Astrocyte of the spinal cord (primary cell): ENCODE measurements at regions not wholly inside any gene's neighbourhood (a gene's known extent, or its start where the extent isn't known, plus 50 kb on each side); places are given as distances from the start of the nearest gene placed in this dataset.

Experiments
- DNase-seq: peaks from one replicate; pipeline ENCODE4 v3.0.0; 2011; ENCODE audit warnings: low read depth, low spot score
- H3K4me3 ChIP-seq: 2 replicates; pipeline ENCODE4 v1.5.1; 2011; ENCODE audit warnings: low read depth, mild to moderate bottlenecking, low read length, moderate library complexity
- CTCF ChIP-seq: IDR thresholded peaks from 2 replicates; pipeline ENCODE4 v1.5.1; 2012; ENCODE audit warnings: low read depth, mild to moderate bottlenecking, low read length, inconsistent platforms
- in situ Hi-C: cut with HindIII; loops from 2 replicates; pipeline ENCODE4 v1.10.0; 2017; ENCODE audit warnings: low sequenced_read_pairs

DNA sequence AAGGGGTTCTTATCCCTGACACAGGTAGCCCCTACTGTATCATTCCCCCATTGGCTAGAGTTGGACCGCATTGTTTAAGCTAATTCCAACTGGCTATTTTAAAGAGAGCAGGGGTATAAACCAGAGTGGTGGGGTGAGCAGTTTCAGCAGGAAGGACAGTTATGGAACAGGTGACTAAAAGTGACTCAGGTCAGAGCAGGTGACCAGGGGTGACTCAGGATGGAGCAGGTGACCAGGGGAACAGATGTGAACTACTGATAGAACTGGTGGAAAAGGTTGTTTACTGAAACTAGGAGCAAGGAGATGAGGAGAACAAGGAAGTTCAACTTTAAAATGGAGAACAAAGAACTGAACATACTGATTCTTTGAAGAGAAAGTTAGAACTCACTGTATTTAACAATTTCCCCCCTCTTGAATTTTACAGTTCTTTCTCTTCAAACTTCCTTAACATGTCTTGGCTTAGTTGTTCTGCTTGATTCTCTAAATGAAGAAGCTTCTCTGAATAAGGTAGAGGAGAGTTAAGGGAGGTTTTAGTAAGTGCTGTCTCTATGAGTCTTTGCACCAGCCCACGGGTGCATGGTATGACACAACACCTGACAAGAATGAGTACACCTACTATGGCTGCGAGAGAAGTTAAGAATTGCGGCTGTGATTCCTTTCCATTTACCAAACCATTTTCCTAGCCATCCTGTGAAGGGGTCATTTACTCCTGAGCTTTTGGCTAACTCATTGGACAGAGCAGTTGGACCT, 83.4 kb upstream of the WNT7A start:
- DNase-seq, result no peak
- no peak for TF ChIP-seq CTCF
- H3K4me3 ChIP-seq, result no peak overlapping the region
- in situ Hi-C loops, result no loop called here

DNA sequence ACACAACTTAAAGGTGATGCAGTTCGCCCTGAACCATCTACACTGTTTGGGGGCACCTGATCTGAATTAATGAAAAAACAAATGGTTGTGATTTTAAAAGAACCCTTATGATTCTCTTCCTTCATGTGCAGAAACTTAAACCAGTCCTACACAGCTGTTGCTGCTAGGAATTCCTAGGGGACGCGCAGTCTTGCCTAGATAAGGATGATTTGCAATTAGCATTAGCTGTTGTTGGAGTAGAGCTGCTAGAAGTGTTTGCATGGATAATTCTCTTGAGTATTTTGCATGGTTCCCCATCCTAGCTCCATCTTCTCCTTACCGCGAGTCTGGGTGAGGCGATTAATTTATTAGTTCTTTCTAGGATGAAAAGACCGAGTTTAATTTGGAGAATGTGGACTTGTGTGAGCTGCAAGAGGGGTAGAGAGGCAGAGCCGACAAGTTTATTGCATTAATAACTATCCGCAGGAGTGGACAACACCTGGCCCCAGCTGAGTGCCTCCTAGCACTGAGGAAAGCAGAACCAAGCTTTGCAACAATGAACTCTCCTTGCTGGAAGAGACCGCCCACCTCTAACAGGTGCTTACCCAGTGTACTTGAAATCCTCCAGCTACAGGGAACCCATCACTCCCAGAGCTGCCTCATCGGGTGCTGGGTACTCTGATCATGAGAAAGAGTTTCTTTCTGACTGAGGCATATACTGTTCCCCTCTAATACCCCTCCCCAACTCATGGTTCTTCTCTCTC, 75.0 kb upstream of the WNT7A start:
- no peak overlapping the region for H3K4me3 ChIP-seq
- in situ Hi-C loops, result no loop called here
- DNase-seq, result no peak
- TF ChIP-seq CTCF, result no peak

DNA sequence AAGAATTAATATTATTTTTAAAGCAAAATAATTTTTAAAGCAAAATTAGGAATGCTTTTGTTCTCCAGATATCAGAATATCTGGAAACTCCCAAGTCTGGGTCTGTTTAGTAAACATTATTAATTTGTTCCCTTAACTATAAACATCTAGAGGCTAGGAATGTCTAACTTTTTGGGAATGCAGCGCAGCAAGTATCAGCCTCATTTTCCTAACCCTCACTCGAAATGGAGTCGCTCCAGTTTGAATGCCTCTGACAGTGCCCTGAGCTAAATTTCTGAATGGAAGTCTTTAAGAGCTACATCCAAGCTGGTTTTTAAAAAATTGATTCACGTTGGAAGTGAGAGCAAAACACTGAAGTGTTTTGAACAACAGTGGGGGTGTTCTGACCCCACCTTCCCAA, 74.4 kb upstream of the WNT7A start:
- no peak for DNase-seq
- in situ Hi-C loops, result no loop called here
- no peak for TF ChIP-seq CTCF
- no peak overlapping the region for H3K4me3 ChIP-seq

GRCh38 chr3:13951184-13951583, 71.3 kb upstream of the WNT7A start:
- no peak for DNase-seq
- H3K4me3 ChIP-seq, result no peak overlapping the region
- in situ Hi-C loops, result no loop called here
- no peak for TF ChIP-seq CTCF

DNA sequence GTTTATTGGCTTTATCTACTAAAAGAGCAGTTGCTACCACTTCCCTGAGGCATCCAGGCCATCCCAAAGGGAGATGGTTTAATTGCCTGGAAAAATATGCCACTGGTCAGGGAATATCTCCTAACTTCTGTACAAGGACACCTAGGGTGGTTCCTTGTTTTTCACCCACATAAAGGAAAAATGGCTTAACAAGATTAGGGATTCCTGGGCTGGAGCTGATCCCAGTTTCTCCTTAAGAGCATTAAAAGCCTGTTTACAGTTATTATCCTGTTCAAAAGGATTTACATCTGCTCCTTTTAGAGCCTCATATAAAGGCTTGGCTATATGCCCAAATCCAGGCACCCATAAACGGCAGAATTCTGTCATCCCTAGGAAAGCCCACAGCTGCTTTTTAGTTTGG, 70.2 kb upstream of the WNT7A start:
- H3K4me3 ChIP-seq, result no peak overlapping the region
- TF ChIP-seq CTCF, result no peak
- in situ Hi-C loops, result no loop called here
- no peak for DNase-seq

DNA sequence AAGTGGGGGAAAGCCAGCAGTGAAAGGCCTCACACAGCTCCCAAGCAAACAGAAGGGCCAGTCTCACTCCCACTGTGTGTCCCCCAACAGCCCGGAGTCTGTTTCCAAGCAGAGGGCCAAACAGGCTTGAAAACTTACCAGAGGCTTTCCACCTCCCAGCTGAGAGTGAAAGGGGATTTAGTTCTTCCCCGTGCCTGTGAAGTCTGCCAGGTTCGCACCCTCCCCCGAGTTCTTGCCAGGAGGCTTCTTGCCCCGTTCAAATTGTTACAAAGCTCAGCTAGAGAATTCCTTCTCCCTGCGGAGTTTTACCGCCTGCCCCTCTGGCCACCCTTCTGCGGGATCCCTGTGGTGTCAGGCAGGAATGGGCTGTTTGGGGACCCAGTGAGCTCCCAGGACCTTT, 68.0 kb upstream of the WNT7A start:
- H3K4me3 ChIP-seq, result no peak overlapping the region
- TF ChIP-seq CTCF, result no peak
- DNase-seq, result no peak
- in situ Hi-C loops, result no loop called here
